NOMO-1 treated with DMSO at 0.1 percent for 48 hours (cell line): ENCODE measurements at regions not wholly inside any gene's neighbourhood (a gene's known extent, or its start where the extent isn't known, plus 50 kb on each side); places are given as distances from the start of the nearest gene placed in this dataset.

ENCODE experiments used
- DNase-seq: peaks from one replicate; lab custom pipeline; 2025; ENCODE audit not compliant: unreplicated experiment; lab: John Stamatoyannopoulos, UW

DNA sequence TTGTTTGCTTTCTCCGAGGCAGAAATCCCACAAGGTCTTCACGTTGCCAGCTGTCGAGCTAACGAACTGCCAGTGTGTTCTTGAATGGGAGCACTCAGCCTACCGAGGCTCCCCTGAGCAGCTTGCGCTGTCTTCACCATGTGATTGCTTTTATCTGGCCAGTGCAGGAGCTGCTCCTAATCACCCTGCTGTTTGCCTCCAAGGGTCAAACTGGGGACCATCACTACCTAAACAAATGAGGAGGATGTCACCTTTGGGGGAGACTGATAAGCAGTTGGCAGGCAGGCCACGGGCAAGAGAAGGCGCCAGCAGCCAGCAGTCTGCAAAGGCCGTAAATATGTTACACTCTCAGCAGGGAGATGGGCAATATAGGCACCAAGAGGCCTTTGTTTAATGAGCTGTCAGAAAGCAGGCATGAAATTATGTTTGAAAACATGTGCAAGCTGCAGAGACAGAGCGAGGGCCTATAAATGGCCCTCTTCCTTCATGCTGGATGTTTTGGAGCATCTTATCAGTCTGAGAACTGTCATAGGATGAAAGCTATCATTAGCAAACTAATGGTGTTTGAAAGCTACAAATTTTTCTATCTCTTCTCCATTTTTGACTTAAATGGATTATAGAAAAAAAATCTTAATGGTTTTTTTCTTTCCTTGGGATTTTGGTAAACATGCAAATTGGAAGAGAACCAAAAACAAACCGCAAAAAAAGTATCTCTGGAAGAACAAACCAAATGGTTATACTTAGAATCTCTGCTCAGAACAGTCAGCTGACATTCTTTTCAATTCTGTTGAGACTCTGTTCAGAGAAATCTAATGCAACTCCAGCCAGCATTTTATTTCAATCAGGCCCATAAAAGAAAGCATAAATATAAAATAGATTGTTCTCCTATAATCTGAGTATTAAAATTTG is 267.3 kb upstream of the NPVF start:
- DNase-seq, result no peak

DNA sequence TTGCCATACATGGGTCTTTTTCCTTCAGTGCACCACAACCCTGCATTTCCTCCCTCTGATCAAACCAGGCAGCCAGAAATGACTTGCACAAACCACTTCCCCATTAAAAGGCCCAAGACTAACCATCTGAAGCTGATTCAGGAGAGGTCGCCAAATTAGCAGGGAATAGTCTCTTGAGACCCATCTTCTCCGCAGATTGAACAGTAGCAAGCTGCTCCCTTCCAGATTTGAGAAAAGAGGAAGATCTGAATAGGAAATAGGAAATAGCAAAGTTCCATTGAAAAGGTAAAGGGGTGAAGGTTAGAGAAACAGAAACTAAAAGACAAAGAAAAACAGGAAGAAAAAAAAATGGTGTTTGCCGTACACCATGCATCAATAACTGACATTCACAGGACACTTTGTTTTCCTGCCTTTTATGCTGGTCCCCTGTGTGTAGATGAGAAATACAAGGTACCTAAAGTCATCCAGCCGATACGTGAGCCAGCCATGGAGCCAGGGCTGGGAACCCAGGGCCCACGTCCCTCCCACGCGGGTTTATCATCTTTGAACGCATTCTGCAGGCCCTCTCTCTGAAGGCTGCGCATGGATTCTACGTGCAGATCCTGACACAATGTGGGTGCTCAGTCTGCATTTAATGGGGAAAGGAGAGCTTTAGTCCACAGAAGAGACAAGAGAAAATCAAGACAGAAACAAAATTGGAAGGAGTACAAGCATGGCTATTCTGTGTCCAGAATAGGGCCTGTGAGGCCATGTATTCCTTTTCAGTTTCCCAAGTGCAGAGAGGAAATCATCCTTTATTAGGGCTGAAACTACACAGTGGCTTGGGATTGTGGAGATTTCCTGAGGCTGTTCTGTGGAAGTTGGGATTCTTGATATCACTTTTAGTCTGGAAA is 268.4 kb upstream of the NPVF start:
- DNase-seq, result peak; percentile 88

GRCh38 chr7:25500393-25500921 is 272.2 kb upstream of the NPVF start:
- no peak for DNase-seq

GRCh38 chr7:25503306-25503705 is 275.0 kb upstream of the NPVF start:
- DNase-seq, result no peak

DNA sequence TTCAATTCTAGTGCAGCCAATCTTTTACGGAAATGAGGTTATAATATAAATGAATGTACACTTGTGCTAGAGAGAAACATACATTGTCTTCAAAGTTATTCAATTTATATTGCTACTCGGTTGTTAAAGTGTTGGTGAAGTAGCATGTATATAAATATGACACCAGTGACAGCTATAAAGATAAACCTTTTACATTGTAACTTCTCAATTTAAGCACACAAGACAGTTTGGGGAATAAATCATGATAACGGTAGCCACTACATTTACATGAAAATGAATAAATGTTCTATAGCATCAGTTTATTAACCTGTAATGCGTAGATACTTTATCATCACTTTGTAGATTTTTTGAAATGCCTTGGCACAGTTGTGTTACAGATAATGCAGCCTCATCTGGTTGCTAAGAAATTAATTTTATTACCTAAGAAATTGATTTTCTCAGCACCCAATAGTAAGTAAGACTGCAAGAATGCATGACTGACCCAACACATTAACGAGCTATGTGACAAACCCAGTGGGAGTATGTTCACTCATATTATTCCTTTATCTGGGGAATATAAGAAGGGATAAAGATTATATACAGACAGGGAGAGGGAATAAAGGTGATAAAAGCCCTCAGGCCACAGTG is 283.9 kb upstream of the NPVF start:
- DNase-seq, result no peak

DNA sequence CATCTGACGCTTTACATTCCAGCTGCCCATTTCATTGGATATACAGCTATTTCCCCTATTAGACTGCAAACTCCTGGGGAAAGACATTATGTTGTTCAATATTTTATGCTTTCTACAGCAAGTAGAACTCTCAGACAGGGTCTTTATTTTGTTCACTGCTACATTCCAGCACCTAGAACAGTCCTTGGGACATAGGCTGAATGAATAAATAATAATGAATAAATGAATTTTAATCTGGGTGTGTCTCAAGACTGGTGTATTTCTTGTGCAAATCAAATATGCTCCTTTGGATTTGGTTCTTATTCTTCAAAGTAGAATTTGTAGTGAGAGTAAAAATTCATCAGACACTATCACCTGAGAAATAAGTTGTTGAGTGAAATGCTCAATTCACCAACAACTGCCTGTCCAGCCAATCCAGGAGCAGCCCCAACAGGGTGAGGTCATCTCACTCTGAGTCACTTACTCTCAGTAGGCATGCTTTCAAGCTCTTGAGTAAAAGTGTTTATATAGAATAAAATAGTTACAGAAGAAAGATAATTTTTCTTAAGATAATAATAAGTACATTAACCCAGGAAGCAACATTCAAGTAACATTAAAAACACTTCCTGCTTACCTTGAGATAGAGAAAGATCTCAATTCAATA is 287.5 kb upstream of the NPVF start:
- no peak for DNase-seq

DNA sequence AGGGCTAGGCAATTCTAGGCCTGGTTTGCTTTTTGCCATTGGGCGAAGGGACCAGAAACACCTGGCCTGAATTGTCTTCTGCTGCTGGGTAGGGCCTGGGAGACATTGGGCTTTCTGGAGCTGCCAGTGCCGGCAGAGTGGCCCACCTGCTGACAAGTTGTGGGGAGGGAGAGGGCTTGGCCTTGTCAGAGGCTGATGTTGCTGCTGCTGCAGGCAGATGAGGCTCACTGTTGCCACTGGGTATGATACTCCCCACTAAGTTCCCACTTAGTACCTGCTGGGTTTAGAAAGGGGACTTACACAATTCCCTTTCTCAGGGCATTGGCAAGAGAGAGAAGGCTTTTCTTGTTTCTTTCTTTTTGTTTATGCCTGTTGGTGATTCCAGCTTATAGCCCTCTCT is 289.6 kb upstream of the NPVF start:
- no peak for DNase-seq

- no peak for DNase-seq
Observed at GRCh38 chr7:25520017-25520416, 291.7 kb upstream of the NPVF start.

GRCh38 chr7:25520516-25520915 is 292.2 kb upstream of the NPVF start:
- DNase-seq, result no peak

GRCh38 chr7:25521236-25521635 is 292.9 kb upstream of the NPVF start:
- DNase-seq, result no peak

- no peak for DNase-seq
Observed at GRCh38 chr7:25522727-25523126, 294.4 kb upstream of the NPVF start.

DNA sequence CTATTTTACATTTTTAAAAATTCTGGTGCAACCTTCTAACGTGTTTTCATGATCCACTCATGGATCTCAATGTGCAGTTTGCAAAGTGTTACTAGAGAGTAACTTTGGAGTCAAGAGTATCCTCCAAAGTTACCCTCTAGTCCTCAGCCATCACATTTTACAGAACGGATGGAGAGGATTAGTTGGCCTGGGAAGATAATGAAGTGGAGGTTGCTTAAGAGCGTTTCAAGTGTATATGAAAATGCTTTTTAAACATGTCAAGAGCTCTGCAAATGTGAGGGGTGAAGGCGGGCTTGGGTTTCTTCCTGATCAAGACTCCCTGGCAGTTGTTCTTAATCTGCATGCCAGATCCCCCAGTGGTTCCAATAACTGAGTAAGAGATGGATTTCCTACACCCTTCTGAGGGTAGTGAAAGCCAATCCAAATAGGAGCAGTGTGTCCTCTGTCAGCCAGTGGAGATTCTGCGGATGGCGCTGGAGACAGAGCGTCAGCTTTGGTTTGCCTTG is 299.4 kb upstream of the NPVF start:
- no peak for DNase-seq

DNA sequence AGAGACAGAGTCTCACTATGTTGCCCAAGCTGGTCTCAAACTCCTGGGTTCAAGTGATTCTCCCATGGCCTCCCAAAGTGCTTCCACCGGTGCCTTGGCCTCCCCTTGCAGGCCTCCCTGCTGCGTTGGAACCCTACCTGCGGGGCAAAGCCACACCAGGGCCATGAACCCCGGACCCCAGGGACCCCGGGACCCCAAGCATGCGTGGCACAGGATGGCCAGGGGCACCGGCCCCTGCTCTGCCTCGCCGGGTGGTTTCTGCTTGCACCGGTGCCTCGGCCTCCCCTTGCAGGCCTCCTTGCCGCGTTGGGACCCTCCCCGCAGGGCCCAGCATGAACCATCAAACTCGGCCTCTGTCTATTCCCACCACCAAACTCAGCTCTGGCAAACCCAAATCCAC is 301.0 kb upstream of the NPVF start:
- no peak for DNase-seq

GRCh38 chr7:25536851-25537250 is 308.6 kb upstream of the NPVF start:
- DNase-seq, result no peak

DNA sequence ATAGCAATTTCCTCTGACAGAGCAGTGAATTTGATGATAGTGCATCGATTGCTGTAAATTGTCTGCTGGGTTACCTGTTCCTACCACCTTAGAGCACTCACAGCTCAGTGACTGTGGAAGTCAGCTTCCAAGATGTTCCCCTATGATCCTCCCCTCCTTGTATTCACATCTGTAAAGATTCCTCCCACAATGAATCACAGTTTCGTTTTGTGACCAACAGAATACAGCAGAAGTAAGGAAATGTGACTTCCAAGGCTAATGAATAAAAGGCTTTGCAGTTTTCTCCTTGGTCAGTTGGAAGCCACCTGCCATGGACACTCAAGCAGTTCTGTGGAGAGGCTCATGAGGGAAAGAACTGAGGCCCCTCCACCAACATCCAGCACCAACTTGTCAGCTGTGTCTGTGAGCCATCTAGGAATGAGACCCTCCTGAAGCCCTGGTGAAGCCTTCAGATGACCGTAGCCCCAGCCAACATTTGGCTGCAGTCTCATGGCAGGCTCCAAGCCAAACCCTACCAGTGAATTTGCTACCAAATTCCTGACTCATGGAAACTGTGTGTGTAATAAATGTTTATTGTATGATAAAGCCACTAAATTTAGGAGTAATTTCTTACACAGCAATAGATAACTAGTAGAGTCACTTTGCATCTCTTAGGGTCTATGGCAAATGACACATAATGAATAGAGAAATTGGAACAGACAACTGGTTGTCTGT is 309.5 kb upstream of the NPVF start:
- no peak for DNase-seq

GRCh38 chr7:25541094-25541821 is 313.0 kb upstream of the NPVF start:
- DNase-seq, result no peak

DNA sequence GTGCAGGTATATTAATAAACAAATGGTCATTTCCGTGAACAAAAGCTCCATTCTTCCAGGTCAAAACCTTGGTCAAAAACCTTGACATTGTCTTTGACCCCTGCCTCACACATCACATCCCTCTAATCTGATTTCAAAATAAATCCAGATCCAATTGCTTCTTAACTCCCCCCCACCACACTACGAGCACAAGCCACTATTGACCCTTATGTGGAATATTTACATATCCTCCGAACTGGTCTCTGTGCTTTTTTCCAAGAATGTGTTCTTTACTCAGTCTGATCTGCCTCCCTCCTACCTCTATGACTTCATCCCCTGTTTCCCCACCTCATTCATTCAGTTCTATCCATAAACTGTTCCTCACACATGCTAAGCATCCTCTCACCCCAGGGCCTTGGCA is 313.6 kb upstream of the NPVF start:
- no peak for DNase-seq

GRCh38 chr7:25543210-25543609 is 314.9 kb upstream of the NPVF start:
- DNase-seq, result no peak

DNA sequence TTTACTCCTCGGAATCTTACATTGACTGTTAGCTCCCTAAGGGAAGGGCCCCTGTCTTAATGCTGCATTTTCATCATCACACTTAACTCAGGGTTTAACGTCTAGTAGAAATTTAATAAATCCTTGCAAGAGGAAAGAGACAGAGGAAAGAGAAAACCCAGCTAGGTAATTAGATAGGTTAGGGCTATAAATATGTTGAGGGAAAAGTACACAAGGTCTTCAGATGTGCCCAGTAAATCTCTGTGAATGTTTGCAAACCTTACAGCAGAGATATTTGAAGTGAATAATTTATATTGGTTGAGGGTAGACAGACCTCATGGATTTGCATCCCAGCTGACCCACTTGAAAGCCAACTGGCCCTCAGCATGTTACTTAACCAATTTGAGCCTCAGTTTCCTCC is 315.5 kb upstream of the NPVF start:
- DNase-seq, result no peak
